Vagina (tissue), 2 donors: ENCODE measurements at regions not wholly inside any gene's neighbourhood (a gene's known extent, or its start where the extent isn't known, plus 50 kb on each side); places are given as distances from the start of the nearest gene placed in this dataset.

Experiments used
- CTCF ChIP-seq, 3 experiments: fragments of 450-650 bp in 2 of 3; fragments of 200-600 bp in 1 of 3; sonication (generic) in 1 of 3; IDR thresholded peaks; one replicate each; pipeline ENCODE4 v1.5.1; 2017 to 2019; ENCODE audit warnings: antibody characterized with exemption in 3 of 3, mild to moderate bottlenecking in 2 of 3, moderate library complexity in 2 of 3
- POLR2A ChIP-seq, 2 donors: fragments of 450-650 bp; IDR thresholded peaks; one replicate each; pipeline ENCODE4 v1.6.1; 2017; ENCODE audit warnings: antibody characterized with exemption in 2 of 2, mild to moderate bottlenecking in 2 of 2, moderate library complexity in 2 of 2
- POLR2AphosphoS5 ChIP-seq, 2 donors: sonication (generic); formaldehyde crosslinking; IDR thresholded peaks; one replicate each; pipeline ENCODE4 v1.9.0; 2017; ENCODE audit warnings: antibody characterized with exemption in 2 of 2, mild to moderate bottlenecking in 2 of 2, low read depth in 1 of 2; ENCODE audit not compliant: insufficient read depth in 1 of 2

DNA sequence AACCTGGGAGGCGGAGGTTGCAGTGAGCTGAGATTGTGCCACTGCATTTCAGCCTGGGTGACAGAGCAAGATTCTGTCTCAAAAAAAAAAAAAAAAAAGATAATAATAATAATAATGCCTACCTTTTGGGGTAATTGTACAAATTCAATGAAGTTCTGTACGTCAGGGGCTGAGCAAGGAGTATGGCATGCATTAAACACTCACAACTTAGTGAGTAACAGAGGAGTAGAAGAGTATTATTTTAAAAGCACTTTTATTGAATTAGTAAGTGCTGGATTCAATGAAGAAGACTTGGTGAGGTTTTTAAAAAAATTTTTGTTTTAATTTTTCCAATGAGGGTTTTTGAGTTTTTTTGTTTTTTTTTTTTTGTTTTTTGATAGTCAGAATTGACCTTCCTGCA is 783.6 kb upstream of the TBX3 start:
- TF ChIP-seq POLR2AphosphoS5 (IDR thresholded peaks at IDR 0.05; ENCODE audit: insufficient read depth in 1 of 2, low read depth in 1 of 2) = no peak
- no peak for TF ChIP-seq CTCF (IDR thresholded peaks at IDR 0.05)
- TF ChIP-seq POLR2A (IDR thresholded peaks at IDR 0.05) = no peak
